Ovary (tissue), 7 donors: ENCODE measurements at regions not wholly inside any gene's neighbourhood (a gene's known extent, or its start where the extent isn't known, plus 50 kb on each side); places are given as distances from the start of the nearest gene placed in this dataset.

ENCODE experiments used
- DNase-seq, 5 donors: peaks; one replicate each; pipeline ENCODE4 v3.0.0-alpha.2; 2019 to 2020
- H3K27ac ChIP-seq, 2 donors: fragments of 200-600 bp; one replicate each; pipeline versions ENCODE4 v1.5.1 to v1.8.0; 2019 to 2022
- H3K27me3 ChIP-seq: fragments of 200-600 bp; one replicate; pipeline ENCODE4 v1.8.0; 2022
- H3K36me3 ChIP-seq: fragments of 200-600 bp; sonication (generic); one replicate; pipeline ENCODE4 v1.5.1; 2019
- H3K4me1 ChIP-seq: one replicate; pipeline ENCODE4 v1.8.1; 2013; ENCODE audit warnings: mild to moderate bottlenecking, moderate library complexity; ENCODE audit not compliant: insufficient read depth
- H3K4me3 ChIP-seq: fragments of 200-600 bp; sonication (generic); one replicate; pipeline ENCODE4 v1.5.1; 2017
- H3K9me3 ChIP-seq, 2 donors: fragments of 200-600 bp in 1 of 2; sonication (generic) in 1 of 2; one replicate each; pipeline versions ENCODE4 v1.5.1 to v1.8.1; 2013 to 2019; ENCODE audit warnings: mild to moderate bottlenecking in 1 of 2, moderate library complexity in 1 of 2
- CTCF ChIP-seq, 3 donors: fragments of 450-650 bp in 2 of 3; fragments of 200-600 bp in 1 of 3; IDR thresholded peaks; one replicate each; pipeline versions ENCODE4 v1.5.1 to v1.8.0; 2016 to 2022; ENCODE audit warnings: antibody characterized with exemption in 3 of 3, mild to moderate bottlenecking in 1 of 3
- EP300 ChIP-seq: sonication (generic); formaldehyde crosslinking; IDR thresholded peaks from one replicate; pipeline ENCODE4 v1.6.1; 2017; ENCODE audit warnings: antibody characterized with exemption
- POLR2A ChIP-seq: fragments of 450-650 bp; IDR thresholded peaks from one replicate; pipeline ENCODE4 v1.6.1; 2017; ENCODE audit warnings: antibody characterized with exemption, mild to moderate bottlenecking, moderate library complexity
- WGBS, 3 donors: extraction: QIAGEN DNeasy Blood & Tissue Kit in 1 of 3; methylation state at CpG; one replicate each; pipeline versions ENCODE4 v1.1.5 to v1.1.7; 2013 to 2017; 5-methylcytosine and 5-hydroxymethylcytosine counted together
- intact Hi-C, 4 donors: fragments of 100-400 bp; cut with DNase I; formaldehyde crosslinking; loops; one replicate each; pipeline versions ENCODE4 v1.11.0 to v1.15.1; 2022 to 2023
- donor health status: DM: no; HTN: no; CAD: no; lungs with moderate emphysema.
- donor health status: DM: no; HTN: no; CAD: no.
- donor health status: Bipolar disorder and iron deficiency.
- donor health status: DM: no; HTN: no; CAD: no.
- donor health status: DM: yes; HTN: yes; CAD: no.

DNA sequence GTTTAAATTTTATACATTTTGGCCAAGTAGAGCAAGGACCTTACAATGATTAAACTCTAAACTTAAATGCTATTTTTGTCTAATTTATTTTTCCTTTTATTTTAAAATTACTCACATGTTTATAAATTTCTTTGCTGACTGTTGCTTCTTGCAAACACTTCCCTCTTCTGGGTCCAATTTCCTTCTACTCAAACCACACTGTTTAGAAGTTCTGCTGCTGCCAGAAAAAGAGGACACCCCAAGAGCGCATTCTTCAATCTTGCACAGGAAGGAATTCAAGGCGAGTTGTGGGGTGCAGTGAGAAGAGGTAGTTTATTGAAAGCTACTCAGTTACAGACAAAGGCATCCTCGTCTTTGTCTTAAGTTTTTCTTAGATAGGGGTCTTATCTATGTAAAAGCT is 88.5 kb upstream of the NEK7 start:
- no peaks in the 10 kb centered on the region for H3K36me3 ChIP-seq
- H3K4me3 ChIP-seq, result no peak overlapping the region
- DNase-seq, result no peak
- H3K27me3 ChIP-seq, result no peaks in the 10 kb centered on the region
- H3K27ac ChIP-seq, result no peak overlapping the region
- 16 to 41% (median 26%) methylated on average over 3 of the region's 3 CpGs for WGBS, 3 donors
- no peak for TF ChIP-seq EP300
- TF ChIP-seq CTCF (IDR thresholded peaks at IDR 0.05), result no peak
- no peak for TF ChIP-seq POLR2A
- H3K4me1 ChIP-seq, result no peaks in the 10 kb centered on the region
- no peaks in the 10 kb centered on the region for H3K9me3 ChIP-seq
- intact Hi-C loops, result no loop called here

DNA sequence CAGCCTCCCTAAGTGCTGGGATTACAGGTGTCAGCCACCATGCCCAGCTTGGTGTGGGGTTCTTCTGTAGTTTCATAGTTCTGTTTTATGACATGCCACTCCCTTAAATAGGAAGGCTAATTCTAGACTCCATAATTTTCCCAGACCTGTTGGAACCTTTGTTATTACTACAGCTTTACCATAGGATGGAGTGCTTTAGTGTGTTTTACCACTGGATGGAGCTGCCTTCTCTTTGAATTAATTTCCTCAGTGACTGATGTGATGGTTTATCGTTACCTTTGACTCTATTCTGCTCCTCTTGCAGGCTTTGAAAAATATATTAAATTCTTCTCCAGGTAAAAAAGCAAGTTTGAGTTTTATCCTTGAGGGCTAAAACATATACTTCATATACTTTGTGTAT is 84.6 kb upstream of the NEK7 start:
- no peaks in the 10 kb centered on the region for H3K4me1 ChIP-seq
- no peak for DNase-seq
- no peaks in the 10 kb centered on the region for H3K9me3 ChIP-seq
- H3K4me3 ChIP-seq, result no peak overlapping the region
- no peaks in the 10 kb centered on the region for H3K36me3 ChIP-seq
- no peaks in the 10 kb centered on the region for H3K27me3 ChIP-seq
- intact Hi-C loops, result no loop called here
- WGBS, 3 donors, result 85 to 92% (median 87%) methylated on average over 1 of the region's 1 CpG
- TF ChIP-seq EP300, result no peak
- no peak for TF ChIP-seq CTCF (IDR thresholded peaks at IDR 0.05)
- TF ChIP-seq POLR2A, result no peak
- no peak overlapping the region for H3K27ac ChIP-seq

GRCh38 chr1:198075296-198075695 is 81.5 kb upstream of the NEK7 start:
- H3K4me1 ChIP-seq, result no peaks in the 10 kb centered on the region
- no peak overlapping the region for H3K27ac ChIP-seq
- no peak overlapping the region for H3K4me3 ChIP-seq
- no peaks in the 10 kb centered on the region for H3K9me3 ChIP-seq
- intact Hi-C loops, result no loop called here
- no peaks in the 10 kb centered on the region for H3K27me3 ChIP-seq
- TF ChIP-seq EP300 (no peak), CTCF (IDR thresholded peaks at IDR 0.05) (no peak), POLR2A (no peak)
- no peak for DNase-seq
- 82 to 87% (median 85%) methylated on average over 4 of the region's 4 CpGs for WGBS, 3 donors
- no peaks in the 10 kb centered on the region for H3K36me3 ChIP-seq

DNA sequence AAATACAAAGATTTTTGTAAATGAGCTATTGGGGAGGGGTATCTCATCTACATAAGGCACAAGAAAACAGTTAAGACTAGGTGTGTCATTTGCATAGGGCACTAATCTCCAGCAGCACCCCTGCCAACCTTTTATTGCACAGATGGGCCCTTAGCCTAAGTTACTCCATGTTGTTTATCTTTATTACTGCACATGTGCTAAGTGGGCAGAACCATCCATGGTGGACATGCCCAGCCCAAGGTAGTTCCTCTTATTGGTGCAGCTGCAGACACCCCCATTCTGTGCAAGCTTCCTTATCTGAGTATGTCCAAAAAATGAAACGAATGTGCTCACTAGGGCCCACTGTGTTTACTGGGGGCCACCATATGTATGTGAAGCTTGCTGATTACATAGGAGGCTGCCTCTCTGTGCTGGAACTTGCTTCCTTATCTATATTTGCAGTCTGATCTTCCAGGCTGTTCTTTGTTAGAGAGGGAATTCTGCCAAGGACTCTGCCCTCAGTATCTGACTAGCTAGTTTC is 77.3 kb upstream of the NEK7 start:
- no peaks in the 10 kb centered on the region for H3K27me3 ChIP-seq
- H3K9me3 ChIP-seq, result no peaks in the 10 kb centered on the region
- TF ChIP-seq POLR2A (no peak), CTCF (IDR thresholded peaks at IDR 0.05) (no peak), EP300 (no peak)
- no peaks in the 10 kb centered on the region for H3K36me3 ChIP-seq
- no peak overlapping the region for H3K4me3 ChIP-seq
- intact Hi-C loops, result no loop called here
- H3K27ac ChIP-seq, result no peak overlapping the region
- no peaks in the 10 kb centered on the region for H3K4me1 ChIP-seq
- WGBS, 3 donors, result 39 to 56% (median 50%) methylated on average over 1 of the region's 1 CpG
- no peak for DNase-seq
